ENCODE measurements at regions not wholly inside any gene's neighbourhood (a gene's known extent, or its start where the extent isn't known, plus 50 kb on each side); places are given as distances from the start of the nearest gene placed in this dataset.

DNA sequence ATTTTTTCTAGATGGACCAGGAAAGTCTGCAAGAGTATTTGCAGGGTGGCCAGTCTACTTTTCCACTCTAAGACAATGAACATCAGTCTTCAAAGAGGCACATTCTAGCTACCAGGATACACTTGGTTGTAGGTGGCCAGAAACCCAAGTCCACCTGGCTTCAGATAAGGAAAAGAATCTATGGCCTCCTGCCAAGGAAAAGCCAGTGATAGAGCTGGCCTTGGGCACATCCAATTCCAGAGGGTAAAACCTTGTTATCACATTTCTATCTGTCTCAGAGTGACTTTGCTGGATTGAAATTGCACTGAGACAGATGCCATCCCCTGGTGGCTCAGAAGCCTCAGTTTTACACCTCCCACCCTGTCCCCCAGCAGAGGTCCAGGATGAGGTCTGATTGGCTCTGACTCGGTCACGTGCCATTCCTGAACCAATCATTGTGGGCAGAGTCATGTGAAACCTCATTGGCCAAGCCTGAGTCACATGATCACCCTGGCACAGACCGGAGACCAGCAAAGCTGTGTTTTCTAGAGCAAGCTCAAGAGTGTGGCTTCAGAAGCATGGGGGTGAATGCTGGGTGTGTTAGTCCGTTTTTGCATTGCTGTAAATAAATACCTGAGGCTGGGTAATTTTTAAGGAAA, 497.4 kb upstream of the SULF2 start:
- H3K36me3 ChIP-seq (ENCODE audit: control insufficient read depth in 1 of 2, insufficient read depth in 2 of 2, low read depth in 1 of 2, low read length in 2 of 2), result no peaks in the 10 kb centered on the region
- no peak overlapping the region for H2BK15ac ChIP-seq (ENCODE audit: low read depth, poor library complexity, severe bottlenecking)
- H3K14ac ChIP-seq (ENCODE audit: low read length in 2 of 2), result no peak overlapping the region
- H2BK5ac ChIP-seq (ENCODE audit: low read depth, low read length, poor library complexity, severe bottlenecking), result no peak overlapping the region
- H2BK12ac ChIP-seq (ENCODE audit: low read length in 2 of 2), result peak overlapping the region in 1 of 2 experiments; percentile 12
- no peak overlapping the region for H4K91ac ChIP-seq (ENCODE audit: low read length)
- H2BK120ac ChIP-seq (ENCODE audit: low read depth, low read length), result no peak overlapping the region
- no peak overlapping the region for H2AFZ ChIP-seq (ENCODE audit: low read depth, low read length)
- H3K4me3 ChIP-seq (ENCODE audit: insufficient read depth in 1 of 2, low read depth in 1 of 2, low read length in 2 of 2), result no peak overlapping the region
- H3K9ac ChIP-seq (ENCODE audit: low read length), result no peak overlapping the region
- no peak overlapping the region for H3K23ac ChIP-seq (ENCODE audit: low read length in 2 of 2)
- no peak overlapping the region for H3K18ac ChIP-seq (ENCODE audit: low read depth in 1 of 2, low read length in 2 of 2)
- no peak overlapping the region for H3K4ac ChIP-seq (ENCODE audit: low read depth in 1 of 2, low read length in 2 of 2)
- H3K4me2 ChIP-seq (ENCODE audit: low read length, poor library complexity, severe bottlenecking), result no peak overlapping the region
- DNase-seq, result no peak
- peak overlapping the region; percentile 56 for H2AK5ac ChIP-seq (ENCODE audit: low read length, severe bottlenecking)
- H3K27me3 ChIP-seq (ENCODE audit: control insufficient read depth in 1 of 2, insufficient read depth in 1 of 2, low read length in 2 of 2), result peaks cover 14 to 38% of the 10 kb centered on the region in 2 experiments
- peaks cover 18% of the 10 kb centered on the region for H3K4me1 ChIP-seq (ENCODE audit: control insufficient read depth, insufficient read depth, low read depth, low read length)
- WGBS, result 90% methylated on average over 4 of the region's 4 CpGs
- no peaks in the 10 kb centered on the region for H3K79me1 ChIP-seq (replicated peaks; ENCODE audit: low read length, poor library complexity, severe bottlenecking)
- H4K8ac ChIP-seq (ENCODE audit: low read length), result no peak overlapping the region
- H3K9me3 ChIP-seq (ENCODE audit: control insufficient read depth, low read length), result no peaks in the 10 kb centered on the region
- H3K27ac ChIP-seq (ENCODE audit: low read length, poor library complexity, severe bottlenecking), result no peak overlapping the region

DNA sequence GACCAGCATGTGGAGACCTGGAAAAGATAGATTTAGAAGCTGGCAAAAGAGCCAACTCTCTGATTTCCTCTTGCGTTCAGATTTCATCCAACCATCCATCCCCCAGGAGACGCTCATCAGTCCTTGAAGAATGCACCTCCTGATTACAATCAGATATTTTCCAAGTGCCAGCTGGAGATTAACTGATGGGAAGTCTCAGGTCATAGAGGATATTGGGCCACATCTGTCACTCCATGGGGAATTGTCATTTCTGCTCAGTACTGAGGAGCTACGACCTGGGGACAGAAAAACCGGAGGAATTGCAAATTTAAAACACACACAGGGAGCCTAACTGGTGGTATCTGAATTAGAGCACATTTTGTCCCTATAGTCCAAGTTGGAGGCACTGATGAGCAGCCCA, 496.2 kb upstream of the SULF2 start:
- 70% methylated on average over 4 of the region's 4 CpGs for WGBS
- H2AK5ac ChIP-seq (ENCODE audit: low read length, severe bottlenecking), result peak overlapping the region; percentile 34

DNA sequence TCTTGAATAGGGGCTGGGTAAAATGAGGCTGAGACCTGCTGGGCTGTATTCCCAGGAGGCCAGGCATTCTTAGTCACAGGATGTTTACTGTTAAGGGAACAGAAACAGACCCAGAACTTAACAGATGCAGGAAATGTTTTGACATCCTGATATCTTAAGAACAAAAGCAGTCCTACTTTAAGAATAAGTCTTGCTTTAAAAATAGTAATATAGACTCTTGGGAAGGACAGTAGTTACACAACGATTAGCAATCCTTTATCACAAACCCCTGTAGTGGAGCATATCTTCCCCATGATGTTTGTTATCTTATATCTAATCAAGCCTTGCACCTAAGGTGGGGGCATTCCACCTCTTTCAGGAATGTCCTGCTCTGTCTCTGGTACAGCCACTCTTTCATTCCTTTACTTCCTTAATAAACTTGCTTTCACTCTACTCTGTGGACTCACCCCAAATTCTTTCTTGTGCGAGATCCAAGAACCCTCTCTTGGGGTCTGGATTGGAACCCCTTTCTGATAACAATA, 493.7 kb upstream of the SULF2 start:
- peaks cover 10% of the 10 kb centered on the region for H3K4me1 ChIP-seq (ENCODE audit: control insufficient read depth, insufficient read depth, low read depth, low read length)
- H3K36me3 ChIP-seq (ENCODE audit: control insufficient read depth in 1 of 2, insufficient read depth in 2 of 2, low read depth in 1 of 2, low read length in 2 of 2), result no peaks in the 10 kb centered on the region
- H3K4me2 ChIP-seq (ENCODE audit: low read length, poor library complexity, severe bottlenecking), result no peak overlapping the region
- H3K14ac ChIP-seq (ENCODE audit: low read length in 2 of 2), result no peak overlapping the region
- no peak overlapping the region for H3K4ac ChIP-seq (ENCODE audit: low read depth in 1 of 2, low read length in 2 of 2)
- no peak overlapping the region for H2BK5ac ChIP-seq (ENCODE audit: low read depth, low read length, poor library complexity, severe bottlenecking)
- peaks cover 37 to 42% of the 10 kb centered on the region in 2 experiments for H3K27me3 ChIP-seq (ENCODE audit: control insufficient read depth in 1 of 2, insufficient read depth in 1 of 2, low read length in 2 of 2)
- H3K79me1 ChIP-seq (replicated peaks; ENCODE audit: low read length, poor library complexity, severe bottlenecking), result no peaks in the 10 kb centered on the region
- H2BK15ac ChIP-seq (ENCODE audit: low read depth, poor library complexity, severe bottlenecking), result no peak overlapping the region
- H3K27ac ChIP-seq (ENCODE audit: low read length, poor library complexity, severe bottlenecking), result no peak overlapping the region
- no peak overlapping the region for H2AFZ ChIP-seq (ENCODE audit: low read depth, low read length)
- H3K4me3 ChIP-seq (ENCODE audit: insufficient read depth in 1 of 2, low read depth in 1 of 2, low read length in 2 of 2), result no peak overlapping the region
- H2AK5ac ChIP-seq (ENCODE audit: low read length, severe bottlenecking), result no peak overlapping the region
- no peak overlapping the region for H3K18ac ChIP-seq (ENCODE audit: low read depth in 1 of 2, low read length in 2 of 2)
- no peaks in the 10 kb centered on the region for H3K9me3 ChIP-seq (ENCODE audit: control insufficient read depth, low read length)
- H3K23ac ChIP-seq (ENCODE audit: low read length in 2 of 2), result no peak overlapping the region
- H3K9ac ChIP-seq (ENCODE audit: low read length), result no peak overlapping the region
- no peak overlapping the region for H4K8ac ChIP-seq (ENCODE audit: low read length)
- DNase-seq, result peak; percentile 67
- H2BK12ac ChIP-seq (ENCODE audit: low read length in 2 of 2), result no peak overlapping the region
- H2BK120ac ChIP-seq (ENCODE audit: low read depth, low read length), result no peak overlapping the region
- 36% methylated on average over 2 of the region's 2 CpGs for WGBS
- H4K91ac ChIP-seq (ENCODE audit: low read length), result no peak overlapping the region

More for the DNA sequence above, 496.2 kb upstream of the SULF2 start:
- no peak overlapping the region for H4K91ac ChIP-seq (ENCODE audit: low read length)
- no peak overlapping the region for H3K4me3 ChIP-seq (ENCODE audit: insufficient read depth in 1 of 2, low read depth in 1 of 2, low read length in 2 of 2)
- no peak overlapping the region for H2BK15ac ChIP-seq (ENCODE audit: low read depth, poor library complexity, severe bottlenecking)
- H3K4ac ChIP-seq (ENCODE audit: low read depth in 1 of 2, low read length in 2 of 2), result no peak overlapping the region
- DNase-seq, result no peak
- no peak overlapping the region for H3K18ac ChIP-seq (ENCODE audit: low read depth in 1 of 2, low read length in 2 of 2)
- no peak overlapping the region for H3K9ac ChIP-seq (ENCODE audit: low read length)
- no peak overlapping the region for H2BK120ac ChIP-seq (ENCODE audit: low read depth, low read length)
- no peak overlapping the region for H3K4me2 ChIP-seq (ENCODE audit: low read length, poor library complexity, severe bottlenecking)
- no peak overlapping the region for H3K14ac ChIP-seq (ENCODE audit: low read length in 2 of 2)
- H3K36me3 ChIP-seq (ENCODE audit: control insufficient read depth in 1 of 2, insufficient read depth in 2 of 2, low read depth in 1 of 2, low read length in 2 of 2), result no peaks in the 10 kb centered on the region
- H3K27ac ChIP-seq (ENCODE audit: low read length, poor library complexity, severe bottlenecking), result no peak overlapping the region
- H3K79me1 ChIP-seq (replicated peaks; ENCODE audit: low read length, poor library complexity, severe bottlenecking), result no peaks in the 10 kb centered on the region
- H3K4me1 ChIP-seq (ENCODE audit: control insufficient read depth, insufficient read depth, low read depth, low read length), result peaks cover 9% of the 10 kb centered on the region
- no peak overlapping the region for H3K23ac ChIP-seq (ENCODE audit: low read length in 2 of 2)
- no peak overlapping the region for H2BK12ac ChIP-seq (ENCODE audit: low read length in 2 of 2)
- no peak overlapping the region for H2BK5ac ChIP-seq (ENCODE audit: low read depth, low read length, poor library complexity, severe bottlenecking)
- peaks cover 18 to 38% of the 10 kb centered on the region in 2 experiments for H3K27me3 ChIP-seq (ENCODE audit: control insufficient read depth in 1 of 2, insufficient read depth in 1 of 2, low read length in 2 of 2)
- H4K8ac ChIP-seq (ENCODE audit: low read length), result no peak overlapping the region
- H3K9me3 ChIP-seq (ENCODE audit: control insufficient read depth, low read length), result no peaks in the 10 kb centered on the region
- H2AFZ ChIP-seq (ENCODE audit: low read depth, low read length), result no peak overlapping the region

DNA sequence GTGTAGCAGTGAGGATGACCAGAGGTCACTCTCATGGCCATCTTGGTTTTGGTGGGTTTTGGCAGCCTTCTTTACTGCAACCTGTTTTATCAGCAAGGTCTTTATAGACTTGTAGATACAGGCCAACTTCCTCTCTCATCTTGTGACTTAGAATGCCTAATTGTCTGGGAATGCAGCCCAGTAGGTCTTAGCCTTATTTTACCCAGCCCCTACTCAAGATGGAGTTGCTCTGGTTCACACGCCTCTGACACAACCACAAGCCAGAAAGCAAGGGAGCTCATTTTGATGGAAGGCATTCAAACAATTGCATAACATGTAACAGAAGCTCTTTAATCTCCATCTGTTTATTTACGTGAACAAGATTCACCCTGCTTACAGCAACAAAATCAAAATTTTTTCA, 492.0 kb upstream of the SULF2 start:
- Histone ChIP-seq H3K4ac (ENCODE audit: low read depth in 1 of 2, low read length in 2 of 2) (no peak overlapping the region), H3K14ac (ENCODE audit: low read length in 2 of 2) (no peak overlapping the region), H2BK5ac (ENCODE audit: low read depth, low read length, poor library complexity, severe bottlenecking) (no peak overlapping the region), H3K23ac (ENCODE audit: low read length in 2 of 2) (no peak overlapping the region), H2AK5ac (ENCODE audit: low read length, severe bottlenecking) (no peak overlapping the region), H3K27ac (ENCODE audit: low read length, poor library complexity, severe bottlenecking) (no peak overlapping the region), H2BK12ac (ENCODE audit: low read length in 2 of 2) (no peak overlapping the region), H3K9me3 (ENCODE audit: control insufficient read depth, low read length) (no peaks in the 10 kb centered on the region), H3K36me3 (ENCODE audit: control insufficient read depth in 1 of 2, insufficient read depth in 2 of 2, low read depth in 1 of 2, low read length in 2 of 2) (no peaks in the 10 kb centered on the region), H3K4me3 (ENCODE audit: insufficient read depth in 1 of 2, low read depth in 1 of 2, low read length in 2 of 2) (no peak overlapping the region), H3K18ac (ENCODE audit: low read depth in 1 of 2, low read length in 2 of 2) (no peak overlapping the region), H2BK15ac (ENCODE audit: low read depth, poor library complexity, severe bottlenecking) (no peak overlapping the region), H3K79me1 (replicated peaks; ENCODE audit: low read length, poor library complexity, severe bottlenecking) (no peaks in the 10 kb centered on the region), H3K4me1 (ENCODE audit: control insufficient read depth, insufficient read depth, low read depth, low read length) (peaks cover 4% of the 10 kb centered on the region), H3K27me3 (ENCODE audit: control insufficient read depth in 1 of 2, insufficient read depth in 1 of 2, low read length in 2 of 2) (peaks cover 43 to 48% of the 10 kb centered on the region in 2 experiments), H4K91ac (ENCODE audit: low read length) (no peak overlapping the region), H2BK120ac (ENCODE audit: low read depth, low read length) (no peak overlapping the region), H4K8ac (ENCODE audit: low read length) (no peak overlapping the region), H3K9ac (ENCODE audit: low read length) (no peak overlapping the region), H3K4me2 (ENCODE audit: low read length, poor library complexity, severe bottlenecking) (no peak overlapping the region), H2AFZ (ENCODE audit: low read depth, low read length) (no peak overlapping the region)
- 90% methylated on average over 2 of the region's 2 CpGs for WGBS
- peak; percentile 44 for DNase-seq
